Hematopoietic multipotent progenitor cell treated with erythropoietin and hydrocortisone succinate and interleukin-3 and kit ligand, for 8 days (in vitro differentiated cells): ENCODE measurements at regions not wholly inside any gene's neighbourhood (a gene's known extent, or its start where the extent isn't known, plus 50 kb on each side); places are given as distances from the start of the nearest gene placed in this dataset.

ENCODE experiments used
- DNase-seq: peaks from one replicate; pipeline ENCODE4 v3.0.0-alpha.2; 2015

DNA sequence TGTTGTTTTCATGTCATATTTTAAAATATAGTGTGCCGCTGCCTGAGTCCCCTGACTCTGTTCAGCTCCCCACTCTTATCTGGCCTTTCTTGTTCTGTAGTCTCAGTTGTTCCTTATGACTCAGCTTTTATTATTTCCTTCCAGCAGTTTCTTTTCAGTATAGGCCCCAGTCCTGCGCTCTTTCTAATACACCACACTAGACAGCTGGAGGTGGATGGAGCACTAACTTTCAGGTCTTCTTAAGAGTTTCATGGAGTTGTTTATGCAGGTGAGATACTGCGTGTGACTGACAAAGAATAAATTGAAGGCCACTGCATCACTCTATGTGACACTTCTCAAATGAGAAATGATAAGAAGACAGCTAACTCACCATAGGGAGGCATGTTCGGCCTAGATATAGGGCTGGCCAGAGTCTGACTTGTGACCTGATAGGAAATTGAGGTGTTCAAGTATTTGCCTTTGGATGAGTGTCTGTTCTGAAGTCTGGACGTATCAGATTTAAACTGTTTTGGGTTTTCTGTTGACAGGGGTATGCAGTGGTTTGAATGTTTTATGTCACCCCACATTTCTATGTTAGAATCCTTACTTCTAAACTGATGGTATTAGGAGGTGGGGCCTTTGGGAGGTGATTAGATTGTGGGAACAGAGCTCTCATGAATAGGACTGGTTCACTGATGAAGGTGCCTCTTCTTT is 60.8 kb upstream of the CLMN start:
- DNase-seq, result peak; percentile 66

- DNase-seq, result no peak
Measured at GRCh38 chr14:95379634-95380033, 59.9 kb upstream of the CLMN start.

GRCh38 chr14:95375539-95376109 is 55.9 kb upstream of the CLMN start:
- no peak for DNase-seq

GRCh38 chr14:95374239-95374997 is 54.7 kb upstream of the CLMN start:
- no peak for DNase-seq

GRCh38 chr14:95370076-95370475 is 50.4 kb upstream of the CLMN start:
- DNase-seq, result no peak
